HG02970 (cell line): ENCODE measurements at regions not wholly inside any gene's neighbourhood (a gene's known extent, or its start where the extent isn't known, plus 50 kb on each side); places are given as distances from the start of the nearest gene placed in this dataset.

Experiments used
- ATAC-seq: cut with Tn5 transposase; IDR thresholded peaks from one replicate; pipeline ENCODE4 v1.9.1; 2021; ENCODE audit warnings: mild to moderate bottlenecking, moderate library complexity, moderate number of reproducible peaks; ENCODE audit not compliant: unreplicated experiment, low FRiP score

GRCh38 chr2:122433123-122433754 is 677.8 kb downstream of the TSN start:
- no peak for ATAC-seq

GRCh38 chr2:122445003-122445402 is 689.6 kb downstream of the TSN start:
- ATAC-seq = no peak

DNA sequence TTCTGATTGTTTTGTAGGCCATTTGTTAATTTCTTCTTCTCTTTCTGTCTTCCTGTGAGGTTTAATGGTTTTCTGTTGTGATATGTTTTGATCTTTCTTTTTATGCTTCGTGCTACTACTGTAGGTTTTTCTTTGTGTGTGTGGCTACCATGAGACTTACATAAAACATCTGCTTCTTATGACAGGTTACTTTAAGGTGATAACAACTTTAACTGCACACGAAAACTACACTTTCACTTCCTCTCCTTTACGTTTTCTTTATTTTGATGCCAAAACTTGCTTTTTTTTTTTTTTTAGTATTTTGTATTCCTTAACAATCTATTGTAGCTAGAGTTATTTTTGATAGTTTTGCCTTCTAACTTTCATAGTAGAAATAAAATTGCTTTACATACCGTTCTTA is 691.3 kb downstream of the TSN start:
- no peak for ATAC-seq

DNA sequence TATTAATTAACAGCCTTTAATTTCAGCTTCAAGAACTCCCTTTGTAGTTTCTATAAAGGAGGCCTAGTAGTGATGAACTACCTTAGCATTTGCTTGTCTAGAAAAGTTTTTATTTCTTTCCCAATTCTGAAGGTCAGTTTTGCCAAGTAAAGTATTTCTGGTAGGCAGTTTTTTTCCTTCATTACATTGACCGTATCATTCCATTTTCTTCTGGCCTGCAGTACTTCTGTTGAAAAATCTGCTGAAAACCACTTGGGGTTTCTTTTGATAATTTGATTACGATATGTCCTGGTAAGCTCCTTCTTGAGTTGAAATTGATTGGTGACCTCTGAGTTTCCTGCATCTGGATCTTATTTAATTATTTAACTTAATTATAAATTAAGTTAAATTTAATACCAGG is 691.8 kb downstream of the TSN start:
- no peak for ATAC-seq

- no peak for ATAC-seq
These were observed 695.6 kb downstream of the TSN start for GRCh38 chr2:122451040-122451439.

DNA sequence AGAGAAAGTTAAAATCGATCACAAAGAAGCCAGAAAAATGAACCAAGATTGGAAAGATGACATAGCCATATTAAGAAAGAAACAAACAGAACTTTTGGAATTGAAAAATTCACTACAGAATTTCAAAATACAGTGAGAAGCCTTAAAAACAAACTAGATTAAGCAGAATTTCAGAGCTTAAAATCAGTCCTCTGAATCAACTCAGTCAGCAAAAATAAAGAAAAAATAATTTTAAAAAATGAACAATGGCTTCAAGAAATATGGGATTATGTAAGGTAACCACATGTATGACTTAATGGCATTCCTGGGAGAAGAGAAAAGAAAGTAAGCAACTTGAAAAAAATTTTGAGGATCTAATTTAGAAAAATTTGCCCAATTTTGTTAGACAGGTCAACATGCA is 696.2 kb downstream of the TSN start:
- no peak for ATAC-seq

GRCh38 chr2:122469147-122469546 is 713.7 kb downstream of the TSN start:
- ATAC-seq = no peak

DNA sequence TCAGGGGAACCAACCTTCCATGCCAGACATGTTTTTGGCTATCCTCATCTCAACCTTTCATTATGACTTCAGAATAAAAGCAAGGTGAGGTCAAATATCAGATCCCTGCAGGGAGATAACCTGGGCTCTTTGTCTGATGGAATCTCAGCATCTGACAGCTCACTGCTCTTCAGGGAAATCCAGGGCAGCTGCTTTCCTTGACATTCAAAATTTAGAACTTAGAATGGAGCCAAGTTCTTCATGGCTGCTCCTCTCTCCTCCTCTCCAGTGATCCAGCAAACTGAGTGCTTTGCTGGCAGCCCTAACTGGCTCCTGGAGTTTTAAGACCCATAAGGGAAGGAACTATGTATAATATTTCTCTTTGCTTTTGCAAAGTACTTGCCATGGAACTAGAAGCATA is 716.3 kb downstream of the TSN start:
- no peak for ATAC-seq

- no peak for ATAC-seq
These were observed 722.7 kb downstream of the TSN start for GRCh38 chr2:122478117-122478516.

GRCh38 chr2:122478771-122479170 is 723.3 kb downstream of the TSN start:
- ATAC-seq = no peak

- ATAC-seq = no peak
These were observed 725.2 kb downstream of the TSN start for GRCh38 chr2:122480501-122481243.

DNA sequence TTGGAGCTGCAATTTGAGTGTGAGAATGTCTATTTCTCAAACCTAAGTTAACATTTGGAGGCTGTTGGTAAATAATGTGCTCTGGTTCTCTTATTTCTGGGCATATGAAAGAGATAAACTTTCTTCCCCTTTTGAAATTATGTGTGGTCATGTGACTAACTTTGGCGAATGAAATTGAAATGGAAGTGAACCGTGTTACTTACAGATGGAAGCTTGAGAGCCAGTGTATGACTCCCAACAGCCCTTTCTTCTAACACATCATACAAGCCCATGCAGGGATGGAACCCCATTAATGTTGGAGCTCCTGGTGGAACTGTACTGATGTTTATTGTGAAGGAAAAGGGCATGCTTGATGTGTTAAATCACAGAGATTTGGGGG is 725.8 kb downstream of the TSN start:
- ATAC-seq = no peak

DNA sequence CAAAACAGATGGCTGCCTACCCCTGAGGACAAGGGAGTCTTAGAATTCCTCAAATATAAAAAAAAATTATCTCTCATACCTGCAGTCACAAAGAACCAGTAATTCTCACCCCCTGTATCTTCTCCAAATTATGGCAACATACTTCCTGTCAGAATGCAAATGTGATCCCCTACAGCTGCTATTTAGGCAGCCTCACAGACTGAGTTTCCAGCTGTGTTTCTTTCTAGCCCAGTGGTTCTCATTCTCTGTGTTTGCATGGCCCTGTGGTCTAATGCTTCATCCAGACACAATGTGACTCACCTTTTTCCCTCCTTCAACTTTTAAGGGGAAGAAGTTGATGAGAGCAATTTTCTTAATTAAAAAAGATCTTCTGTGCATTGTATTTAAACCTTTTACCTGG is 726.3 kb downstream of the TSN start:
- ATAC-seq = no peak

GRCh38 chr2:122486086-122486485 is 730.6 kb downstream of the TSN start:
- no peak for ATAC-seq

- no peak for ATAC-seq
These were observed 731.4 kb downstream of the TSN start for GRCh38 chr2:122486705-122487415.

- no peak for ATAC-seq
These were observed 735.6 kb downstream of the TSN start for GRCh38 chr2:122491011-122491410.

- ATAC-seq = no peak
These were observed 745.1 kb downstream of the TSN start for GRCh38 chr2:122500316-122501105.

- ATAC-seq = no peak
These were observed 751.2 kb downstream of the TSN start for GRCh38 chr2:122506620-122507019.

GRCh38 chr2:122507261-122507660 is 751.8 kb downstream of the TSN start:
- no peak for ATAC-seq

GRCh38 chr2:122512091-122512490 is 756.6 kb downstream of the TSN start:
- no peak for ATAC-seq

DNA sequence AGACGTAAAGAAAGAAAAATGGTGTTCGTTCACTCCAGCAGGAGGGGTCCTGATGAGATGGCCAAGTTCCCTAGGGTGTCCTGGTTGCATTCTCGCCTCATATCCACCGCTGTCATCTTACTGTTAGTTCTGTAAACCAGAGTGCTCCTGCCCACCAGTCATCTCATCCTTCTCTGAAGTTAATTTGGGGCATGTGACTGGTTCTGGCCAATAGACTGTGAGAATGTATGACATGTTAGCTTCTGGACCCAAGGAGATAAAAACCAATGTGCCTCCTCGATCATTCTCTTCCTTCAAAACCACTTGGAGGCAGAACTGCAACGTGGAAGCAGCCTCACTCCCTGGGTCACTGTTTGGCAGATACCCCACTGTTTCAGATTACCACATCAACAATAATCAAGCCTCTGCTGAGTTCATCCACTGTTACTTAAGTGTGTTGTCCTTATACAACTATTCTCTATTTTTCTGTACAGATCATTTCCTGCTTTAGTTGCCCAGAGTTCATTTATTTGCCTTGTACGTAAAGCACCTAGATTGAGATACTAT is 759.1 kb downstream of the TSN start:
- no peak for ATAC-seq
